HG03159 (cell line): ENCODE measurements at regions not wholly inside any gene's neighbourhood (a gene's known extent, or its start where the extent isn't known, plus 50 kb on each side); places are given as distances from the start of the nearest gene placed in this dataset.

Experiments used
- ATAC-seq: cut with Tn5 transposase; IDR thresholded peaks from one replicate; pipeline ENCODE4 v1.9.1; 2021; ENCODE audit warnings: mild to moderate bottlenecking, moderate library complexity; ENCODE audit not compliant: unreplicated experiment

GRCh38 chr14:42480255-42480654, 873.6 kb downstream of the LRFN5 start:
- ATAC-seq: no peak

- ATAC-seq: no peak
Measured at GRCh38 chr14:42475289-42475688, 868.6 kb downstream of the LRFN5 start.

GRCh38 chr14:42470427-42470719, 863.7 kb downstream of the LRFN5 start:
- ATAC-seq: no peak

GRCh38 chr14:42469637-42470426, 863.2 kb downstream of the LRFN5 start:
- no peak for ATAC-seq

GRCh38 chr14:42460673-42461072, 854.0 kb downstream of the LRFN5 start:
- no peak for ATAC-seq

- ATAC-seq: no peak
Measured at GRCh38 chr14:42459171-42459685, 852.6 kb downstream of the LRFN5 start.

GRCh38 chr14:42441615-42442014, 834.9 kb downstream of the LRFN5 start:
- ATAC-seq: no peak

GRCh38 chr14:42437809-42438208, 831.1 kb downstream of the LRFN5 start:
- no peak for ATAC-seq

GRCh38 chr14:42429401-42429800, 822.7 kb downstream of the LRFN5 start:
- no peak for ATAC-seq

GRCh38 chr14:42428996-42429395, 822.3 kb downstream of the LRFN5 start:
- ATAC-seq: peak; percentile 97

GRCh38 chr14:42424501-42424900, 817.8 kb downstream of the LRFN5 start:
- no peak for ATAC-seq

GRCh38 chr14:42421377-42422078, 814.9 kb downstream of the LRFN5 start:
- ATAC-seq: no peak

GRCh38 chr14:42420071-42420470, 813.4 kb downstream of the LRFN5 start:
- no peak for ATAC-seq

GRCh38 chr14:42407153-42407552, 800.5 kb downstream of the LRFN5 start:
- ATAC-seq: peak; percentile 73

GRCh38 chr14:42391146-42391834, 784.6 kb downstream of the LRFN5 start:
- ATAC-seq: peak; percentile 86

- no peak for ATAC-seq
Measured at GRCh38 chr14:42378880-42379279, 772.2 kb downstream of the LRFN5 start.

- no peak for ATAC-seq
Measured at GRCh38 chr14:42378274-42378673, 771.6 kb downstream of the LRFN5 start.

GRCh38 chr14:42374332-42374731, 767.7 kb downstream of the LRFN5 start:
- no peak for ATAC-seq

- ATAC-seq: no peak
Measured at GRCh38 chr14:42370056-42370455, 763.4 kb downstream of the LRFN5 start.

GRCh38 chr14:42368234-42368633, 761.6 kb downstream of the LRFN5 start:
- no peak for ATAC-seq

GRCh38 chr14:42353315-42353714, 746.6 kb downstream of the LRFN5 start:
- ATAC-seq: peak; percentile 94

- no peak for ATAC-seq
Measured at GRCh38 chr14:42335918-42336317, 729.2 kb downstream of the LRFN5 start.
